ENCODE measurements at regions not wholly inside any gene's neighbourhood (a gene's known extent, or its start where the extent isn't known, plus 50 kb on each side); places are given as distances from the start of the nearest gene placed in this dataset.
"Not testable (repeated sequence)": the region's sequence is repeated elsewhere in the genome, so short reads cannot be mapped to it uniquely, and the experiment has no call there.

- POLR2A ChIA-PET = no interaction called here
- Mint-ChIP-seq H3K27me3 (peaks cover 14% of the 10 kb centered on the region), H3K4me1 (peaks cover 8% of the 10 kb centered on the region), H3K36me3 (ENCODE audit: low read depth) (no peaks in the 10 kb centered on the region), H3K9me3 (no peaks in the 10 kb centered on the region), H3K4me3 (no peak overlapping the region), H3K27ac (no peak overlapping the region)
- TF ChIP-seq CTCF (IDR thresholded peaks at IDR 0.05) = no peak
- DNase-seq (no peak), ATAC-seq (ENCODE audit: low read depth) (no peak)
- CTCF ChIA-PET = no interaction called here
- intact Hi-C loops (cut with micrococcal nuclease) = no loop called here
Observed at GRCh38 chr22:23452231-23453010, 127.7 kb downstream of the IGLL1 start.

DNA sequence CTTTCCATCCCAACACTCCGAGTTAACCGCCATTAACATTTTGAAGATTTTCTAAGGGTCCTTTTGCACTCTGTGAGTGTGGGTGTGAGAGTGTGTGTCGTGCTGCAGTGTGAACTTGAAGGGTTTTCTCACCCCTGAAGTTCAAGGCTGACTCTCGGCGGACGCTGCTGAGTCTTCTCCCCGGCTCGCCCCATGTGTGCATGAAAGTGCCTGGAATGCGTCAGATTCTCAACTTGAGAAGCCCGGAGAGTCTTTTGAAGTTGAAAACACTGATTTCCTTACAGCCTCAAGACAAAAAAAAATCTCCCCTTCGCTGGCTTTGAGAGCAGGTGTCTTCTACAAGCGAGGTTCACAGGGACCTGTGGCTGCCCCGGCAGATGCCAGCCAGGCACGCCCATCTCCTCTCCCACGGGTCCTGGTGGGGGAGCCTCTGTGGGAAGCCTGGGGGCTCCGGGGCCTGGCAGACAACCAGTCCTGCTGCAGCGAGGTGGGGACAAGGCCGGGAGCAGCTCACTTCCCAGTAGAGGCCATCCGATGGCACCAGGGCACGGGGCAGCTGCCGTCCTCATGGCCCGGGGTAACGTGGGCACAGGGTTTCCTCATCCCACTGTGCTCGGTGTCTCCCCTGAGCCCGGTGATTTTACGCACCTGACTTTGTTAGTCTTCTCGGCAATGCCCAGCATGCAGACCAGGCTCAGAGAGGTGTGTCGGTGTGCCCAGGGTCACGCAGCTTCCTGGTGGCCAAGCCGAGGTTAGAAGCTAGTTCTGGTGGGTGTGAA, 128.4 kb downstream of the IGLL1 start:
- ATAC-seq (ENCODE audit: low read depth); POLR2A ChIA-PET: not testable (repeated sequence)

GRCh38 chr22:23450821-23451220, 129.3 kb downstream of the IGLL1 start:
- ATAC-seq (ENCODE audit: low read depth); POLR2A ChIA-PET; H3K27me3 Mint-ChIP-seq; H3K36me3 Mint-ChIP-seq (ENCODE audit: low read depth); H3K27ac Mint-ChIP-seq; H3K4me1 Mint-ChIP-seq; H3K4me3 Mint-ChIP-seq; H3K9me3 Mint-ChIP-seq; CTCF ChIA-PET; DNase-seq; intact Hi-C loops (cut with micrococcal nuclease): not testable (repeated sequence)

More for the DNA sequence above, 128.4 kb downstream of the IGLL1 start:
- intact Hi-C loops (cut with micrococcal nuclease); H3K9me3 Mint-ChIP-seq; H3K27me3 Mint-ChIP-seq; DNase-seq; H3K4me1 Mint-ChIP-seq; H3K4me3 Mint-ChIP-seq; CTCF ChIA-PET; H3K27ac Mint-ChIP-seq; H3K36me3 Mint-ChIP-seq (ENCODE audit: low read depth): not testable (repeated sequence)

DNA sequence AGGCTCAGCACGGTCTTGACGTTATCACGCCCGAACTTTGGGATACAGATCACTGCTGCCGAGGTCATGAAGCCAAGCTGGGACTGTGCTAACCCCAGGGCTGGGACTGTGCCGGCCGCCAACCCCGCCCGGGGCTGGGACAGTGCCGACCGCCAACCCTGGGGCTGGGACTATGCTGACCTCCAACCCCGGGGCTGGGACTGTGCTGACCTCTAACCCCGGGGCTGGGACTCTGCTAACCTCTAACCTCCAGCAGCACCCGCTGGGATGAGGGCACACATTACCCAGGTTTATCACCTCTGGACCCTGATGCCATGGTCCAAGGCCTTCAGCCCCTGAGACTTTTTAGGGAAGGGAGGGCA, 129.7 kb downstream of the IGLL1 start:
- peaks cover 6% of the 10 kb centered on the region for H3K27me3 Mint-ChIP-seq
- no peak for TF ChIP-seq CTCF (IDR thresholded peaks at IDR 0.05)
- ATAC-seq (ENCODE audit: low read depth) = no peak
- intact Hi-C loops (cut with micrococcal nuclease) = no loop called here
- DNase-seq = no peak
- peaks cover 9% of the 10 kb centered on the region for H3K9me3 Mint-ChIP-seq
- H3K27ac Mint-ChIP-seq = no peak overlapping the region
- H3K4me3 Mint-ChIP-seq = no peak overlapping the region
- no peaks in the 10 kb centered on the region for H3K4me1 Mint-ChIP-seq
- POLR2A ChIA-PET = no interaction called here
- peaks cover 1% of the 10 kb centered on the region for H3K36me3 Mint-ChIP-seq (ENCODE audit: low read depth)
- CTCF ChIA-PET = no interaction called here

DNA sequence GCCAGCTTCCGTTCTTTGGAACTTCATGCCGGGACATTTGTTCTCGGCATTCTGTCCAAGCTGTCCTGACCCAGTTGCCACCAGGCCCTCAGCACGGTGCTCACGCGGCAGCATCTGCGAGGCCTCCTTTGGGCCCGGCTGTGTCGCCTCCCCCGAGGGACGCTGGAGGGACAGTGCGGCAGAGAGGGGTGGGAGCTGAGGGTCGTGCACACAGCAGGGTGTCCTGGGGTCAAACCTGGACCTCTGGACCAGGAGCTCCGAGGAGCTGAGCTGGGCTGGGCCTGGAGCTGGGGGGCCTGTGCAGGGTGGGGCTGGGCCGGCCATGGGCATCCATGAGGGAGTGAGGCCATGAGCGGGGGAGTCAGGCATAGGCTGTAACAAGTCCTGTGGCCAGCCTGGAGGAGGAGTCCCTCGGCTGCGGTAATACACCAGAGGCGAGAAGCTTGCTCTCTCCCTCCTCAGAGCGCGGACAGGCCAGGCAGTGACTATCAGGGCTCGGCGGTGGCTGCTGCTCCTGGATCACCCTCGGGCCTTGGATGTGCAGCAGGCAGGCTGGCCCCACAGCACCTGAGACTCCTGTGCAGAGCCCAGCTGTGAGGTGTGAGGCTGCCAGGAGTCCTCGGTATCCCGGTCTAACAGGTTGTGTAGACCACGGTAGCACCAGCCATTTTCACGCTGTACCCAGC, 130.2 kb downstream of the IGLL1 start:
- H3K27ac Mint-ChIP-seq; POLR2A ChIA-PET; intact Hi-C loops (cut with micrococcal nuclease); ATAC-seq (ENCODE audit: low read depth); CTCF ChIA-PET; H3K9me3 Mint-ChIP-seq; H3K4me1 Mint-ChIP-seq; H3K4me3 Mint-ChIP-seq; DNase-seq; H3K36me3 Mint-ChIP-seq (ENCODE audit: low read depth); H3K27me3 Mint-ChIP-seq: not testable (repeated sequence)

- H3K4me3 Mint-ChIP-seq; ATAC-seq (ENCODE audit: low read depth); DNase-seq; H3K27me3 Mint-ChIP-seq; CTCF ChIA-PET; H3K27ac Mint-ChIP-seq; H3K4me1 Mint-ChIP-seq; POLR2A ChIA-PET; H3K9me3 Mint-ChIP-seq; H3K36me3 Mint-ChIP-seq (ENCODE audit: low read depth); intact Hi-C loops (cut with micrococcal nuclease): not testable (repeated sequence)
Observed at GRCh38 chr22:23448499-23449288, 131.4 kb downstream of the IGLL1 start.

All from activated B cell treated with CpG ODN at 0.5 μM for 24 hours (primary cell).